Lower lobe of right lung (tissue), 2 donors: ENCODE measurements at regions not wholly inside any gene's neighbourhood (a gene's known extent, or its start where the extent isn't known, plus 50 kb on each side); places are given as distances from the start of the nearest gene placed in this dataset.

Experiments used
- ATAC-seq, 2 donors: fragments of 200-7000 bp; cut with Tn5 transposase; one replicate each; pipeline ENCODE4 v1.9.1; 2020 to 2022; ENCODE audit warnings: mild to moderate bottlenecking in 2 of 2, moderate library complexity in 2 of 2
- DNase-seq: peaks from one replicate; pipeline ENCODE4 v3.0.0-alpha.2; 2020
- H3K27ac ChIP-seq: fragments of 200-600 bp; one replicate; pipeline ENCODE4 v1.8.0; 2022
- H3K27me3 ChIP-seq: fragments of 200-600 bp; one replicate; pipeline ENCODE4 v1.8.0; 2022; ENCODE audit warnings: low read depth
- H3K36me3 ChIP-seq: fragments of 200-600 bp; one replicate; pipeline ENCODE4 v1.8.0; 2022; ENCODE audit warnings: mild to moderate bottlenecking
- H3K4me1 ChIP-seq: fragments of 200-600 bp; one replicate; pipeline ENCODE4 v1.8.0; 2022
- H3K4me3 ChIP-seq: fragments of 200-600 bp; one replicate; pipeline ENCODE4 v1.8.0; 2022; ENCODE audit warnings: mild to moderate bottlenecking
- H3K9me3 ChIP-seq: fragments of 200-600 bp; one replicate; pipeline ENCODE4 v1.8.0; 2022
- intact Hi-C: fragments of 100-400 bp; cut with DNase I; formaldehyde crosslinking; loops from one replicate; pipeline ENCODE4 v1.11.0; 2022
- TF ChIP-seq, protein P1 (sequence below): fragments of 200-600 bp; IDR thresholded peaks from one replicate; pipeline ENCODE4 v1.8.0; 2022; ENCODE audit warnings: antibody characterized with exemption, mild to moderate bottlenecking
- donor health status: DM: no; HTN: yes; CAD: no; lungs with severe emphysema.

DNA sequence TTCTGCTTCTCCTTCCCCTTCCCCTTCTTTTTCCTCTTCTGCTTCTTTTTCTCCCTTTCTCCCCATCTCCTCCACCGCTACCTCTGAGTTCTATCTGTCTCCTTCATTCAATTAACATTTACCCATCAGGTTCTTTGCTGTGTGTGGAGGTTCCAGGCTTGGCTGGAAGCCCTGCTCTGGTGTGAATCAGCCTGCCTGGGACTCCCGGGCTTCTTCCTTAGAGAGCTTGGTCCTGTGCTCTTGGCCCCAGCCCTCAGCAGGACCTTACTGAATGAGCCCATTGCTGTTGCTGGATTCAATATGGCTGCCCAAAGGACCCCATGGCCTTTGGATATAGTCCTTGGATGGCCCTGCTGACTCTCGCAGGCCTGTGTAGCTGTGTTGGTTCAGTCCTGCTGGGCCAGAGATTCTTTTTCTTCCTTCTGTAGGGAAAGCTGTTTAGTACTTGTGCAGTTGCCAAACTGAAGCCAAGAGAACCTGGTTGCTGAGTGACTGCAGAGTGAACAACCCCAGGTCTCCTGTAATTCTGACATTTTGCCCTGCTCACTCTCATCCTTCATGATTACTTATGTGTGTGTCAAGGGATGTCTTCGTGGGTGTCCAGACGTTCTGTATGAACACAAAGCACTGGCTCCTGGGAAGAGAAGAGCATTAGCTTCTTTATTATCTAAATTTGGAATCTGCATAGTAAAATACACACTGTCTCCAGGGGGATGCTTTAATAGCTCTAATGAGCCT, 81.0 kb upstream of the ZBED5 start:
- ATAC-seq = no peak
- intact Hi-C loops = loop anchor here (10.0 kb wide), 1 partner anchor 76 kb away; no protein-coding TSS in a partner anchor
- H3K4me3 ChIP-seq = no peak overlapping the region
- no peak overlapping the region for H3K27ac ChIP-seq
- no peak for DNase-seq
- TF ChIP-seq, protein P1, sequence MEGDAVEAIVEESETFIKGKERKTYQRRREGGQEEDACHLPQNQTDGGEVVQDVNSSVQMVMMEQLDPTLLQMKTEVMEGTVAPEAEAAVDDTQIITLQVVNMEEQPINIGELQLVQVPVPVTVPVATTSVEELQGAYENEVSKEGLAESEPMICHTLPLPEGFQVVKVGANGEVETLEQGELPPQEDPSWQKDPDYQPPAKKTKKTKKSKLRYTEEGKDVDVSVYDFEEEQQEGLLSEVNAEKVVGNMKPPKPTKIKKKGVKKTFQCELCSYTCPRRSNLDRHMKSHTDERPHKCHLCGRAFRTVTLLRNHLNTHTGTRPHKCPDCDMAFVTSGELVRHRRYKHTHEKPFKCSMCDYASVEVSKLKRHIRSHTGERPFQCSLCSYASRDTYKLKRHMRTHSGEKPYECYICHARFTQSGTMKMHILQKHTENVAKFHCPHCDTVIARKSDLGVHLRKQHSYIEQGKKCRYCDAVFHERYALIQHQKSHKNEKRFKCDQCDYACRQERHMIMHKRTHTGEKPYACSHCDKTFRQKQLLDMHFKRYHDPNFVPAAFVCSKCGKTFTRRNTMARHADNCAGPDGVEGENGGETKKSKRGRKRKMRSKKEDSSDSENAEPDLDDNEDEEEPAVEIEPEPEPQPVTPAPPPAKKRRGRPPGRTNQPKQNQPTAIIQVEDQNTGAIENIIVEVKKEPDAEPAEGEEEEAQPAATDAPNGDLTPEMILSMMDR = no peak
- H3K27me3 ChIP-seq = no peaks in the 10 kb centered on the region
- H3K9me3 ChIP-seq = no peaks in the 10 kb centered on the region
- H3K4me1 ChIP-seq = peaks cover 14% of the 10 kb centered on the region
- no peaks in the 10 kb centered on the region for H3K36me3 ChIP-seq

- Histone ChIP-seq H3K9me3 (no peaks in the 10 kb centered on the region), H3K27me3 (no peaks in the 10 kb centered on the region), H3K36me3 (no peaks in the 10 kb centered on the region), H3K4me1 (peaks cover 18% of the 10 kb centered on the region), H3K4me3 (no peak overlapping the region), H3K27ac (no peak overlapping the region)
- intact Hi-C loops = loop anchor here (10.0 kb wide), 1 partner anchor 77 kb away; no protein-coding TSS in a partner anchor
- DNase-seq (no peak), ATAC-seq (no peak)
- TF ChIP-seq, protein P1 = no peak
These were observed 80.4 kb upstream of the ZBED5 start for GRCh38 chr11:10938231-10938630.

- ATAC-seq (no peak), DNase-seq (no peak)
- H3K27ac ChIP-seq = no peak overlapping the region
- H3K4me1 ChIP-seq = peaks cover 27% of the 10 kb centered on the region
- TF ChIP-seq, protein P1 = no peak
- no peaks in the 10 kb centered on the region for H3K36me3 ChIP-seq
- H3K4me3 ChIP-seq = no peak overlapping the region
- intact Hi-C loops = loop anchor here (10.0 kb wide), 1 partner anchor 77 kb away; no protein-coding TSS in a partner anchor
- no peaks in the 10 kb centered on the region for H3K9me3 ChIP-seq
- no peaks in the 10 kb centered on the region for H3K27me3 ChIP-seq
These were observed 79.5 kb upstream of the ZBED5 start for GRCh38 chr11:10937385-10937771.

- no peak for ATAC-seq
- Histone ChIP-seq H3K27me3 (no peaks in the 10 kb centered on the region), H3K4me3 (no peak overlapping the region), H3K36me3 (no peaks in the 10 kb centered on the region), H3K27ac (no peak overlapping the region), H3K9me3 (no peaks in the 10 kb centered on the region), H3K4me1 (peaks cover 30% of the 10 kb centered on the region)
- DNase-seq = no peak
- TF ChIP-seq, protein P1 = no peak
- intact Hi-C loops = loop anchor here (10.0 kb wide), 1 partner anchor 78 kb away; no protein-coding TSS in a partner anchor
These were observed 79.0 kb upstream of the ZBED5 start for GRCh38 chr11:10936626-10937384.

DNA sequence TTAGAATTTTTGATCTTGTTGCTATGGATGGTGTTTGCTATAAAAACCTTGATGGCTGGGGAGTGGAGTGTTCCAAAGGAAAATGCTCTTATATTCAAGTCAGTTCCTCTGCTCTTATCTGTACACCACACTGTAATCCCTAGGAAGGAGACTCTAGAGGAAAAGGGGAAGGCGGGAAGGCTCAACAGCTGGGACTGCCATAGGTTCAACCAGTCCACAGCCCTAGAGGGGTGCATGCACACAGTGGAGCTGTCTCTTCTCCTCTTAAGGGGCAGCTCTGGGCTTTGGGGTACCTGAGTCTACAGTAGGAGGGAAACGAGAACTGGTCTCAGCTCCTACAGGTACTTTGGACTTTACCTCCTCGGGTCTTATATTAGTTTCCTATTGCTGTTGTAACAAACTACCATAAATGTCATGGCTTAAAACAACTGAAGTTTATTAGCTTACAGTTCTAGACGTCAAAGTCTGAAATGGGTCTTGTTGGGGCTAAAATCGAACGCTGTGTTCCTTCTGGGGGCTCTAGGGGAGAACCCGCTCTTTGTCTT, 77.2 kb upstream of the ZBED5 start:
- ATAC-seq (no peak), DNase-seq (no peak)
- TF ChIP-seq, protein P1 = no peak
- Histone ChIP-seq H3K9me3 (no peaks in the 10 kb centered on the region), H3K36me3 (no peaks in the 10 kb centered on the region), H3K4me1 (peaks cover 29% of the 10 kb centered on the region), H3K4me3 (no peak overlapping the region), H3K27me3 (no peaks in the 10 kb centered on the region), H3K27ac (no peak overlapping the region)
- intact Hi-C loops = loop anchor here (10.0 kb wide), 1 partner anchor 80 kb away; no protein-coding TSS in a partner anchor
